Fibroblast of villous mesenchyme (primary cell): ENCODE measurements at regions not wholly inside any gene's neighbourhood (a gene's known extent, or its start where the extent isn't known, plus 50 kb on each side); places are given as distances from the start of the nearest gene placed in this dataset.

ENCODE experiments used
- DNase-seq: peaks from one replicate; pipeline ENCODE4 v3.0.0-alpha.2; 2010; ENCODE audit warnings: low read depth
- H3K4me3 ChIP-seq: 2 replicates; pipeline ENCODE4 v1.5.1; 2011; ENCODE audit warnings: low read depth, mild to moderate bottlenecking, low read length
- CTCF ChIP-seq: IDR thresholded peaks from 2 replicates; pipeline ENCODE4 v1.5.1; 2012; ENCODE audit warnings: low read depth, mild to moderate bottlenecking, low read length; ENCODE audit not compliant: insufficient read depth

- H3K4me3 ChIP-seq = no peak overlapping the region
- no peak for DNase-seq
- no peak for TF ChIP-seq CTCF
Measured at GRCh38 chr3:180092889-180093288, 56.2 kb upstream of the PEX5L start.

- no peak for DNase-seq
- no peak overlapping the region for H3K4me3 ChIP-seq
- TF ChIP-seq CTCF = no peak
Measured at GRCh38 chr3:180093535-180093934, 56.8 kb upstream of the PEX5L start.

GRCh38 chr3:180097626-180098025, 60.9 kb upstream of the PEX5L start:
- no peak for DNase-seq
- H3K4me3 ChIP-seq = no peak overlapping the region
- TF ChIP-seq CTCF = no peak

GRCh38 chr3:180102134-180102533, 65.4 kb upstream of the PEX5L start:
- H3K4me3 ChIP-seq = no peak overlapping the region
- DNase-seq = no peak
- TF ChIP-seq CTCF = no peak

GRCh38 chr3:180102604-180103003, 65.9 kb upstream of the PEX5L start:
- DNase-seq = no peak
- H3K4me3 ChIP-seq = no peak overlapping the region
- no peak for TF ChIP-seq CTCF

GRCh38 chr3:180116203-180116602, 79.5 kb upstream of the PEX5L start:
- no peak overlapping the region for H3K4me3 ChIP-seq
- no peak for DNase-seq
- no peak for TF ChIP-seq CTCF

GRCh38 chr3:180116658-180117057, 79.9 kb upstream of the PEX5L start:
- TF ChIP-seq CTCF = no peak
- no peak for DNase-seq
- H3K4me3 ChIP-seq = no peak overlapping the region
